OCI-LY1 (cell line): ENCODE measurements at regions not wholly inside any gene's neighbourhood (a gene's known extent, or its start where the extent isn't known, plus 50 kb on each side); places are given as distances from the start of the nearest gene placed in this dataset.

Experiments
- H2AFZ ChIP-seq: fragments of 200-600 bp; sonication (generic), shearing (Covaris generic); 2 replicates; pipeline ENCODE4 v1.6.0; 2014; ENCODE audit warnings: antibody characterized with exemption, mild to moderate bottlenecking, low read length
- H3F3A ChIP-seq: fragments of 200-600 bp; sonication (generic), shearing (Covaris generic); 2 replicates; pipeline ENCODE4 v1.6.0; 2014; ENCODE audit warnings: mild to moderate bottlenecking, antibody characterized with exemption, low read length, moderate library complexity; ENCODE audit not compliant: insufficient read depth
- H3K27ac ChIP-seq: fragments of 200-600 bp; sonication (generic); 2 replicates; pipeline ENCODE4 v1.5.1; 2014; ENCODE audit warnings: low read length, mixed run types, mild to moderate bottlenecking, low read depth; ENCODE audit not compliant: poor library complexity, severe bottlenecking
- H3K27me3 ChIP-seq: fragments of 200-600 bp; sonication (generic); 2 replicates; pipeline ENCODE4 v1.6.0; 2014; ENCODE audit warnings: antibody characterized with exemption, mild to moderate bottlenecking, low read length, moderate library complexity; ENCODE audit not compliant: insufficient read depth
- H3K36me3 ChIP-seq: fragments of 200-600 bp; sonication (generic); 2 replicates; pipeline ENCODE4 v1.6.1; 2014; ENCODE audit warnings: mild to moderate bottlenecking, antibody characterized with exemption, low read length, moderate library complexity, mixed read lengths; ENCODE audit not compliant: insufficient read depth
- H3K4me1 ChIP-seq: fragments of 200-600 bp; sonication (generic); 2 replicates; pipeline ENCODE4 v1.5.1; 2014; ENCODE audit warnings: mild to moderate bottlenecking, low read length, moderate library complexity; ENCODE audit not compliant: insufficient read depth, severe bottlenecking
- H3K4me2 ChIP-seq: fragments of 200-600 bp; sonication (generic), shearing (Covaris generic); 2 replicates; pipeline ENCODE4 v1.6.1; 2014; ENCODE audit warnings: low read length
- H3K4me3 ChIP-seq: fragments of 200-600 bp; sonication (generic); 2 replicates; pipeline ENCODE4 v1.5.1; 2014; ENCODE audit warnings: low read length, low read depth, mild to moderate bottlenecking, mixed read lengths; ENCODE audit not compliant: poor library complexity, severe bottlenecking
- H3K79me2 ChIP-seq: fragments of 200-600 bp; shearing (Covaris generic); 2 replicates; pipeline ENCODE4 v1.6.1; 2016; ENCODE audit warnings: mixed run types, low read length, mixed read lengths; ENCODE audit not compliant: insufficient read depth
- H3K9ac ChIP-seq: fragments of 200-600 bp; sonication (generic), shearing (Covaris generic); 2 replicates; pipeline ENCODE4 v1.6.1; 2014; ENCODE audit warnings: mild to moderate bottlenecking, low read length, mixed read lengths
- H3K9me2 ChIP-seq: fragments of 200-600 bp; sonication (generic), shearing (Covaris generic); 2 replicates; pipeline ENCODE4 v1.6.1; 2014; ENCODE audit warnings: low read depth, mild to moderate bottlenecking, low read length, mixed read lengths
- H3K9me3 ChIP-seq: fragments of 200-600 bp; shearing (Covaris generic); 2 replicates; pipeline ENCODE4 v1.6.1; 2014; ENCODE audit warnings: low read length, mixed read lengths
- H4K20me1 ChIP-seq: fragments of 200-600 bp; sonication (generic), shearing (Covaris generic); 2 replicates; pipeline ENCODE4 v1.6.0; 2016; ENCODE audit warnings: mild to moderate bottlenecking, low read length; ENCODE audit not compliant: insufficient read depth
- CTCF ChIP-seq: fragments of 200-600 bp; sonication (generic), shearing (Covaris generic); IDR thresholded peaks from 2 replicates; pipeline ENCODE4 v1.5.1; 2017; ENCODE audit warnings: mild to moderate bottlenecking, antibody characterized with exemption, low read length, moderate library complexity, mixed read lengths
- EZH2 ChIP-seq: fragments of 200-600 bp; sonication (generic), shearing (Covaris generic); IDR thresholded peaks from 2 replicates; pipeline ENCODE4 v1.8.0; 2017; ENCODE audit warnings: borderline replicate concordance, mixed run types, mild to moderate bottlenecking, antibody characterized with exemption, low read length, moderate library complexity, mixed read lengths

- Histone ChIP-seq H2AFZ (no peak overlapping the region), H3K79me2 (no peaks in the 10 kb centered on the region), H3K9me3 (no peaks in the 10 kb centered on the region), H3K4me3 (no peak overlapping the region), H3K4me2 (no peak overlapping the region), H3K36me3 (no peaks in the 10 kb centered on the region), H3K27ac (no peak overlapping the region), H4K20me1 (no peaks in the 10 kb centered on the region), H3K9me2 (no peaks in the 10 kb centered on the region), H3K4me1 (no peaks in the 10 kb centered on the region), H3K9ac (no peak overlapping the region), H3K27me3 (no peaks in the 10 kb centered on the region), H3F3A (no peaks in the 10 kb centered on the region)
- TF ChIP-seq CTCF: no peak
- no peak for TF ChIP-seq EZH2
Measured at GRCh38 chr6:109224107-109224875, 129.0 kb downstream of the CEP57L1 start.

GRCh38 chr6:109222848-109223247 is 127.5 kb downstream of the CEP57L1 start:
- H3K9ac ChIP-seq: no peak overlapping the region
- no peak overlapping the region for H3K27ac ChIP-seq
- no peaks in the 10 kb centered on the region for H3K9me2 ChIP-seq
- no peak overlapping the region for H3K4me2 ChIP-seq
- H3K27me3 ChIP-seq: no peaks in the 10 kb centered on the region
- no peaks in the 10 kb centered on the region for H3K36me3 ChIP-seq
- no peaks in the 10 kb centered on the region for H4K20me1 ChIP-seq
- no peaks in the 10 kb centered on the region for H3F3A ChIP-seq
- no peaks in the 10 kb centered on the region for H3K4me1 ChIP-seq
- no peaks in the 10 kb centered on the region for H3K79me2 ChIP-seq
- TF ChIP-seq EZH2 (no peak), CTCF (no peak)
- no peaks in the 10 kb centered on the region for H3K9me3 ChIP-seq
- H3K4me3 ChIP-seq: no peak overlapping the region
- no peak overlapping the region for H2AFZ ChIP-seq

- Histone ChIP-seq H3K79me2 (no peaks in the 10 kb centered on the region), H3K27ac (no peak overlapping the region), H3K9me3 (no peaks in the 10 kb centered on the region), H3F3A (no peaks in the 10 kb centered on the region), H3K27me3 (no peaks in the 10 kb centered on the region), H3K9me2 (no peaks in the 10 kb centered on the region), H4K20me1 (no peaks in the 10 kb centered on the region), H3K4me3 (no peak overlapping the region), H3K36me3 (no peaks in the 10 kb centered on the region), H3K9ac (no peak overlapping the region), H3K4me2 (no peak overlapping the region), H3K4me1 (no peaks in the 10 kb centered on the region), H2AFZ (no peak overlapping the region)
- TF ChIP-seq CTCF: no peak
- TF ChIP-seq EZH2: no peak
Measured at GRCh38 chr6:109221543-109222195, 126.4 kb downstream of the CEP57L1 start.
